Muscle of back (tissue), 3 donors: ENCODE measurements at regions not wholly inside any gene's neighbourhood (a gene's known extent, or its start where the extent isn't known, plus 50 kb on each side); places are given as distances from the start of the nearest gene placed in this dataset.
"Not testable (repeated sequence)": the region's sequence is repeated elsewhere in the genome, so short reads cannot be mapped to it uniquely, and the experiment has no call there.

Source experiments
- DNase-seq, 3 donors: peaks; one replicate each; pipeline versions ENCODE4 v3.0.0 to v3.0.0-alpha.2; 2013

DNA sequence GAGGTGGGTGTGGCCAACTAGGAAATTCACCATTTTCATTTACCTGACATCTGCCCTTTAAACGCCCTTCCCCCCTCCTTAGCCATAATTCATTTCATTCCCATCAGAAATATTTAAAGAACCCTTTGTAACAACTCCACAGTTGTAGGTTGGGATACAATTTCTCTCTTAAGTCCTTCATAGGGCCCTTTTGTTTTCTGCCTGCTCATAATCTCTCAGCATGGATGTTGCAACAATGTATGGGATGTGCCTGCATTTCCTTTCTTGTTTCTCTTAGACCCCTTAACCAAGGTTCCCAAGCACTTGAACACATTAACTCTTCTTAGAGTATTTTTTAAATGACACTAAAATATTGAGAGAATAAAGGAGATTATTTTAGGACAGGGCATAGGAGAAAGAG lies 51.7 kb upstream of the MYO10 start:
- DNase-seq, result no peak

DNA sequence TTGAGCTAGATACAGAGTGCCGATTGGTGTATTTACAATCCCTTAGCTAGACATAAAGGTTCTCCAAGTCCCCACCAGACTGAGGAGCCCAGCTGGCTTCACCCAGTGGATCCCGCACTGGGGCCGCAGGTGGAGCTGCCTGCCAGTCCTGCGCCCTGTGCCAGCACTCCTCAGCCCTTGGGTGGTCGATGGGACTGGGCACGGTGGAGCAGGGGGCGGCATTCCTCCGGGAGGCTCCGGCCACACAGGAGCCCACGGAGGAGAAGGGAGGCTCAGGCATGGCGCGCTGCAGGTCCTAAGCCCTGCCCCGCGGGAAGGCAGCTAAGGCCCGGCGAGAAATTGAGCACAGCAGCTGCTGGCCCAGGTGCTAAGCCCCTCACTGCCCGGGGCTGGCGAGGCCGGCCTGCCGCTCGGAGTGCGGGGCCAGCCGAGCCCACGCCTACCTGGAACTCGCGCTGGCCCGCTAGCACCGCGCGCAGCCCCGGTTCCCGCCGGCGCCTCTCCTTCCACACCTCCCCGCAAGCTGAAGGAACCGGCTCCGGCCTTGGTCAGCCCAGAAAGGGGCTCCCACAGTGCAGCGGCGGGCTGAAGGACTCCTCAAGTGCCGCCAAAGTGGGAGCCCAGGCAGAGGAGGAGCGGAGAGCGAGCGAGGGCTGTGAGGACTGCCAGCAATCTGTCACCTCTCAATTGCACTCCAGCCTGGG lies 54.9 kb upstream of the MYO10 start:
- not testable (repeated sequence) for DNase-seq

GRCh38 chr5:16992006-16992405 lies 55.9 kb upstream of the MYO10 start:
- DNase-seq, result peak in 2 of 3 donors; percentile 36 to 54

- no peak for DNase-seq
These were observed 56.4 kb upstream of the MYO10 start for GRCh38 chr5:16992444-16992843.

DNA sequence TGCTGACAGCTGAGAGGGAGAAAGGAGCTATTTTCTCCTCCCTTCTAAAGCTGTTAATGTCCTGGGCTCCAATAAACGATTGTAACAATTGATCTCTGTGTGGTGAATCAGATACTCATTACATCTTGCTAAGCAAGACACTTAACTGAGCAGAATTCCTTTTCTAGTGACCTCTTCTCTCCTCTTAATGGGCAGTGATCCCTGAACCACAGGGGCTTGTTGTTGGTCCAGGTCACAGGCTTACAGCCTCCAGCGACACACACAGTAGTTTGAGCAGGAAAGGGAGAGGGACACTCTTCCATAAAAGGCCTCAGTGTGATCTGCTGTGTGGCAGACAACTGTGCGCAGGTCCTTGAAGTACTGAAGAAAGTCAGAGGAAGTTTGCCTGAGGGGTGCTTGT lies 58.5 kb upstream of the MYO10 start:
- DNase-seq, result no peak

GRCh38 chr5:16995372-16995771 lies 59.3 kb upstream of the MYO10 start:
- no peak for DNase-seq

DNA sequence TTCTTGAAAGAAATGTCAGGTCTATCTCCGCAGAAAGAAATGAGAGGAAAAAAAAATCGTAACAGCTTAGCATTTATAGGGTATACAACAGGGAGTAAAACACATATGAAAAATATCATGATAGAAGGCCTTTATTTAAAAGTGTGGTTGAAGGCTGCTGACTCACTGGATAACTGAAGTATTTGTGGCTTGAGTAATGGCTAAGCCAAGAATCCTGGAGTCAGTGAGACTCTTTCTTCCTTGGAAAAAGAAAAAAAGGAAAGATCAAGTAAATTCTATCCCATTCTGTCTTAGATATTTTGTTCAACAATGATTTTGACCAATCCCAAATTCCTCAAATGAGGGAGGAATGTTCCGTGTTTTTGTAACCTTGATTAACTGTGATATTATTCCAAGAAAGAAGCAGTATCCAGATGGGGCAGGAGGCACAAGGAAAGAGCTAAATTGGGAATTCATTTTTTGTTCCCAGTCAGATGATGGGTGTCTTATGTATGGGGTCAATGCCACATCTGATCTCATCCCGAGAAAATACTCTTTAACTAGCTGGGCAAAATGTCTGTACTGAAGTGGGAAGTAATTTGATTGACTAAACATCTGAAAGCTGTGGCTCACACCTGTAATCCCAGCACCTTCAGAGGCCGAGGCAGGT lies 64.3 kb upstream of the MYO10 start:
- peak in 2 of 3 donors; percentile 52 to 95 for DNase-seq

DNA sequence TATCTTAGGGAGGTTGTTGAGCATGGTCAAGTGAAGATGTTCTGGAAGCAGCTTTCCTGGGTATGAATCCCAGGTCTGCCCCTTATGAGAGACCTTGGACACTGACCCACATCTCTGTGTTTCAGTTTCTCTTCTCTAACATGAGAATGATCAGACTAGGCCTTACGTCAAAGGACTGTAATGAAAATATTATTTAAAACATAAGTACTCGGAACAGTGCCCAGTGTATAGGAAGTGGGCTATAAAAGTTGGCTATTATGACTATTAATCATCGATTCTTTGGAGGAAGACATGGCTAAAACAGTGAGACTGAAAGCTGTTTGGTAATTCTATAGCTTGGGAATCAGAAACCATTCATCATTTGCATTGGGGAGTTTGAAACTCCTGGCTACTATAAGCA lies 65.3 kb upstream of the MYO10 start:
- DNase-seq, result peak in 2 of 3 donors; percentile 30 to 41

DNA sequence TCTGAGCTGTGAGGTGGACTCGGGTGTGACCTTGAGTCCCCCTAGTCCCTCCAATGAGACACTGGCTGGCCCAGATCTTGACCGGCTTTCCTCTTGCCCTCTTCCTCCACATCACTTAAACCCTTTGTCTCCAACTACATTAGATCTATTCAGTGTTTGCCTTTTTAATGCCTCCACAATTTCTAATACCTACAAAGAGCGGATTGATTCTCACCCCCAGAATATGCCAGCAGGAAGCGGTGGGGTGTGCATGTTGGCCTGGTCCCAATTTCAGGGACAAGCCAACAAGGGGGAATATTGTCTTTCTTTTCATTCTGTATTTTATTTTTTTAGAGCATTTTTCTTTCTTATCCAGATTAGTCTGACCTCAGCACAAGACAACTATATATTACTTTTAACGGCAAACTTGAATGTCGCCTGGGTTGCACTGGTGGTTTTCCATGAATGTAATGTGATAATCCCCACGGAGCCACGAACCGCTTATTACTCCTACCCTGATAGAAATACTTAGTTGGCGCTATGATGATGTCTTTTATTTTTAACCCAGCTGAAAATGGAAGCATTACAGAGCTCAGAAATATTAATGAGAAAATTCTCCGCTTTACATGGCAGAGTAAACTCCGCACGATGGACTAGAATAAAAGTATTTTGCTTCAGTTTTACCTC lies 68.5 kb upstream of the MYO10 start:
- no peak for DNase-seq

DNA sequence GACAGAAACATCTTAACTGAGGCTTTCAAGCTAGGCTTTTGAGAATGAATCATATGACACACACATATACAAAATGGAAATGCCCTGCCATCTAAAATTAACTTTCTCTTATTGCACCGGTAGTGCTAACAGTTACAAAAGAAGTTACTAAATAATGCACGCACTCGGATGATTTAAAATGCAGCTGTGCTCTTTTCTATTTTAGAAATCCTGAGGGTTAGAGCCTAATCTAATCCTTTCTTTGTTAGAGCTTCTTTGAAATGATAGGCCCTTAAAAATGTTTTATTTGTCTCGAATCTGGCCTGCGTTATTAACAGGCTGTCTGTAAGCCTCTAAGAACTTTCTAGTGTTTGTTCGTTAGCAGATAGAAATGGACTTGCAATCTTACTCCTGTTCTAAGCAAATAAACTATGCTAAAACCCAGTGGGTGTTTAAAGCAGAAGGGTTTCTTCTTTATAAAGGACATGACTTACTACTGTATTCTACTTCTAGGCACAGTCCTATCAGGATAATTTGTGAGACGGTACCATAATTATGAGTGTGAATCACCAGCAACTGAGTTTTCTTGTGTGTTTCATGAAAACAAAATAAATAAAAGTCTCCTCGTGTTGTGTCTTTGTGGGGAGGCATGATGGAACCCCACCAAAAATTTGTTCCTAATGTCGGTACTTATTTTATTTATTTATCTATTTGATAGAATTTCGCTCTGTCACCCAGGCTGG lies 69.2 kb upstream of the MYO10 start:
- peak in 1 of 3 donors; percentile 64 for DNase-seq

DNA sequence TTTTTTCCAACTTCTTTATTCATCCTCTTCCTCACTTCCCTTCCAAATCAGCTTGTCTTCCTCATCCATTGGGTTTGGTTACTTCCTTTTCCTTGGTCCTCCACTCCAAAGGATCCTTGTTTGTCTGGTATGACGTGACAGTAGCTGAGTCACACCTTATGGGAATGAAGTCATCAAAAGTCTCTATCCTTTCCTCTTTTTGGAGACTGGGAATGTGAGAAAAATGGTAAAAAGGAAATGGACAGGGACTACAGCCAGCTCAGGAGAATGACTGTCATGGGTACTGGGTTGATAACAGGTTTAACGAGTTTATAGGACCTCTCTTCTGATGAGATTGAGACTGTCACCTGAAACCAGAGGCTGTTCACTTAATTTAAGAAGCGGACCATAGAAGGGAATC lies 76.2 kb upstream of the MYO10 start:
- no peak for DNase-seq

DNA sequence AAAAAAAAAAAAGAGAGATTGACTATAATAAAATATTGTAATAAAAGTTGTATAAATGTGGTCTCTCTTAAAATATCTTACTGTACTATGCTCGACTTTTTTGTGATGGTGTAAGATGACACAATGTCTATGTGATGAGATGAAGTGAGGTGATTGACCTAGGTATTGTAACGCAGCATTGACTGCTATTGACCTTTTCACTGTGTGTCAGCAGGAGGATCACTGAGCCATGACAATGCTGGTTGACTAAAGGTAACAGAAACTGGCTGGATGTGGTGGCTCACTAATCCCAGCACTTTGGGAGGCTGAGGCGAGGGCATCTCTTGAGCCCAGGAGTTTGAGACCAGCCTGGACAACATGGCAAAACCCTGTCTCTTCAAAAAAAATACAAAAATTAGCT lies 78.6 kb upstream of the MYO10 start:
- no peak for DNase-seq

GRCh38 chr5:17018871-17019270 lies 82.8 kb upstream of the MYO10 start:
- no peak for DNase-seq

- no peak for DNase-seq
These were observed 83.2 kb upstream of the MYO10 start for GRCh38 chr5:17019324-17019723.

DNA sequence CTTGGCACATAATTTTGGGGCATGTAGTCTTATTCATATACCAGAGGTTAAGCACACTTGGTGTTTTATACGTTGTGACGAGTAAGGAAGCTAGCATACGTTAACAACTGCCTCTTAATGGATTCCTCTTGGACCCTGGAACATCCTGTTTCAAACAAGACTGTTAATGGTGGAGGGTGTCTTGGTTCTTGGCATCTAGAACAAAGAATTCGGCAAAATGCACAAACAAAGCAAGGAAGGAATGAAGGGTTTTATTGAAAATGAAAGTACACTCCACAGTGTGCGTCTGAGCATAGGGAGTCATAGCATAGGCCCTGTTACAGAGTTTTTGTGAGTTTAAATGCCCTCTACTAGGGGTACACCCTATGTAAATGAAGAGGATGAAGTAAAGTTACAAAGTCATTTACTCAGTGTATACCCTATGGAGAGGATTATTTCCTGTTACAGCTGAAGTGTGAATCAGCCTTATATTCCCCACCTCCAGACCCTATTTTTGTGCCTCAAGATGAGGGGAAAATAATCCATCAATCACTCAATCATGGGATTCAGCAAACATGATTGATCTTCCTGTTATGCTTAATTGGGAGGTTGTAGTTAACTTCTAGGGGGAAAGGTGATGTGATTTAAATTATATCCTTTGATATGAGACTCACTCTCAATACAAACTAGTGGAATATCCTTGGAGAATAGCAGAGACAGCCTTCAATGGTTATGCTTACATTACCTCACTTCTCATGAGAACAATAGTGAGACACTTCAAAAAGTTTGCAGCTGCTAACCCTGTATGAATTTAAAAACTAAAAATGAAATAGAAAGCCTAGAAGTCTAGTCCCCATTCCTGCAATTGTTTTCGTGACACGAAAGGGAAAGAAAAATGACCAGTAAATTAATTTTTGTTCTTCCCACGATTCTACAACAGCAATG lies 84.9 kb upstream of the MYO10 start:
- peak in 1 of 3 donors; percentile 47 for DNase-seq

GRCh38 chr5:17021602-17021932 lies 85.5 kb upstream of the MYO10 start:
- DNase-seq, result peak in 1 of 3 donors; percentile 38

- no peak for DNase-seq
These were observed 86.2 kb upstream of the MYO10 start for GRCh38 chr5:17022296-17022695.

DNA sequence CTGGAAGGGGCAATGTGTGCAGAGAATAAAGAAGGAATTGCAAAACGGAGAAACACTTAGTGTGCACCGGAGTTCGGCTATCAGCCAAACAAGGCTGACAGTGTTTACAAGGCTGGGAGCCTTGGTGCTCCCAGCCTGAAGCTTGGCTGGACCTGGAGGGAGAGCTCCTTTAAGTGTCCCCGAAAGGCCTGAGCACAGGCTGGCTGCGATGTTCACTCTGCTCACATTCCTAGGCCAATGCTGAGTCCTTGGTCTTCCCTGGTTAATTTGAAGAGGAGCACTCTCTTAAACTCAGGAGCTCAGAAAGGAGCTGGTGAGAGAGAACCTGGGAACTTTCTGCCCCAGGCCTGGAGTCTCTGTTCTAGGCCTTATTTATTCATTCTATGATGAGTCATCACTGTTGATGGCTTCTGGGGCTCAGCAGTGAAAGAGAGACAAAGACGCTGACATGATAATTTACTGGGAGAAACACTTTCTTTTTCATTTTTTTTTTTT lies 88.6 kb upstream of the MYO10 start:
- peak in 1 of 3 donors; percentile 48 for DNase-seq

- DNase-seq, result not testable (repeated sequence)
These were observed 95.7 kb upstream of the MYO10 start for GRCh38 chr5:17031659-17032277.

GRCh38 chr5:17032314-17032985 lies 96.4 kb upstream of the MYO10 start:
- not testable (repeated sequence) for DNase-seq
